Keratinocyte (primary cell): ENCODE measurements at regions not wholly inside any gene's neighbourhood (a gene's known extent, or its start where the extent isn't known, plus 50 kb on each side); places are given as distances from the start of the nearest gene placed in this dataset.

Experiments
- DNase-seq: peaks from one replicate; pipeline ENCODE4 v3.0.0-alpha.2; 2011; ENCODE audit warnings: low read depth, missing footprints, low spot score
- FAIRE-seq: peaks from 2 replicates; lab custom pipeline; 2011; peaks lifted over from hg19 to GRCh38; lab: Jason Lieb, UNC
- H2AFZ ChIP-seq: 2 replicates; pipeline ENCODE4 v1.6.0; 2012; ENCODE audit warnings: low read length, control low read depth, inconsistent platforms; ENCODE audit not compliant: control insufficient read depth
- H3K27ac ChIP-seq: 2 replicates; pipeline ENCODE4 v1.5.1; 2011; ENCODE audit warnings: low read length; ENCODE audit not compliant: control insufficient read depth, insufficient read depth
- H3K27me3 ChIP-seq: 3 replicates; pipeline ENCODE4 v1.6.0; 2011; ENCODE audit warnings: low read length; ENCODE audit not compliant: control insufficient read depth, insufficient read depth; ENCODE audit errors: extremely low read depth
- H3K36me3 ChIP-seq, 2 experiments: 2 replicates in 1 of 2; 3 replicates in 1 of 2; pipeline ENCODE4 v1.5.1; 2011; ENCODE audit warnings: low read length in 2 of 2, mild to moderate bottlenecking in 1 of 2; ENCODE audit not compliant: control insufficient read depth in 2 of 2, insufficient read depth in 2 of 2; ENCODE audit errors: extremely low read depth in 1 of 2
- H3K4me1 ChIP-seq: 3 replicates; pipeline ENCODE4 v1.5.1; 2011; ENCODE audit warnings: low read length; ENCODE audit not compliant: control insufficient read depth, insufficient read depth; ENCODE audit errors: extremely low read depth
- H3K4me2 ChIP-seq: 3 replicates; pipeline ENCODE4 v1.6.0; 2011; ENCODE audit warnings: low read depth, low read length; ENCODE audit not compliant: control insufficient read depth, insufficient read depth; ENCODE audit errors: extremely low read depth
- H3K4me3 ChIP-seq, 3 experiments: fragments of 200-600 bp in 1 of 3; sonication (generic) in 1 of 3; 2 replicates in 2 of 3; 3 replicates in 1 of 3; pipeline ENCODE4 v1.5.1; 2011 to 2016; ENCODE audit warnings: low read length in 3 of 3, mild to moderate bottlenecking in 3 of 3, control low read depth in 2 of 3, inconsistent platforms in 1 of 3, low read depth in 1 of 3, mixed read lengths in 1 of 3, mixed run types in 1 of 3, moderate library complexity in 1 of 3; ENCODE audit not compliant: control insufficient read depth in 2 of 3, insufficient read depth in 2 of 3; ENCODE audit errors: extremely low read depth in 1 of 3
- H3K79me2 ChIP-seq: 2 replicates; pipeline ENCODE4 v1.6.0; 2012; ENCODE audit warnings: low read length; ENCODE audit not compliant: control insufficient read depth, insufficient read depth
- H3K9ac ChIP-seq: 3 replicates; pipeline ENCODE4 v1.6.0; 2011; ENCODE audit warnings: low read length; ENCODE audit not compliant: control insufficient read depth, insufficient read depth; ENCODE audit errors: extremely low read depth
- H3K9me1 ChIP-seq: 3 replicates; pipeline ENCODE4 v1.6.0; 2011; ENCODE audit warnings: low read length; ENCODE audit not compliant: control insufficient read depth, insufficient read depth; ENCODE audit errors: extremely low read depth
- H3K9me3 ChIP-seq: 2 replicates; pipeline ENCODE4 v1.5.1; 2012; ENCODE audit warnings: low read depth, low read length; ENCODE audit not compliant: control insufficient read depth
- H4K20me1 ChIP-seq: 3 replicates; pipeline ENCODE4 v1.6.0; 2011; ENCODE audit warnings: low read length; ENCODE audit not compliant: control insufficient read depth, insufficient read depth; ENCODE audit errors: extremely low read depth
- CTCF ChIP-seq, 3 experiments: IDR thresholded peaks in 1 of 3; conservative IDR thresholded peaks in 1 of 3; optimal IDR thresholded peaks in 1 of 3; 2 replicates in 2 of 3; 3 replicates in 1 of 3; pipeline versions ENCODE3 to v1.5.1; 2011; ENCODE audit warnings: low read length in 3 of 3, mild to moderate bottlenecking in 3 of 3, moderate library complexity in 2 of 3, control low read depth in 1 of 3, inconsistent platforms in 1 of 3; ENCODE audit not compliant: insufficient read depth in 2 of 3; ENCODE audit errors: extremely low read depth in 1 of 3
- EZH2 ChIP-seq: IDR thresholded peaks from one replicate; pipeline ENCODE4 v1.6.1; 2012; ENCODE audit warnings: inconsistent platforms, mild to moderate bottlenecking, low read length, moderate library complexity
- dilution Hi-C: fragments of 300-500 bp; cut with MboI; formaldehyde crosslinking; loops from one replicate; pipeline ENCODE4 v1.7.0; 2020; ENCODE audit warnings: low sequenced_read_pairs; ENCODE audit not compliant: extremely low pct_ligation_motif_present

GRCh38 chr4:64897683-64898082, 488.4 kb upstream of the TECRL start:
- no peaks in the 10 kb centered on the region for H3K9me1 ChIP-seq
- no peak overlapping the region for H3K27ac ChIP-seq
- H4K20me1 ChIP-seq, result no peaks in the 10 kb centered on the region
- H3K9me3 ChIP-seq, result no peaks in the 10 kb centered on the region
- no peaks in the 10 kb centered on the region for H3K36me3 ChIP-seq
- TF ChIP-seq EZH2 (no peak), CTCF (optimal IDR thresholded peaks at IDR 0.05 in 1 of 3, IDR thresholded peaks at IDR 0.05 in 1 of 3, conservative IDR thresholded peaks at IDR 0.05 in 1 of 3; ENCODE audit: extremely low read depth in 1 of 3, insufficient read depth in 2 of 3, low read length in 3 of 3) (no peak)
- no peak overlapping the region for H2AFZ ChIP-seq
- no peak overlapping the region for H3K9ac ChIP-seq
- FAIRE-seq (no peak), DNase-seq (no peak)
- H3K4me2 ChIP-seq, result no peak overlapping the region
- H3K27me3 ChIP-seq, result no peaks in the 10 kb centered on the region
- no peak overlapping the region for H3K4me3 ChIP-seq
- H3K79me2 ChIP-seq, result no peaks in the 10 kb centered on the region
- H3K4me1 ChIP-seq, result no peaks in the 10 kb centered on the region
- dilution Hi-C loops, result no loop called here

GRCh38 chr4:64895031-64895430, 485.8 kb upstream of the TECRL start:
- no peak overlapping the region for H2AFZ ChIP-seq
- H3K9me3 ChIP-seq, result no peaks in the 10 kb centered on the region
- H3K4me2 ChIP-seq, result no peak overlapping the region
- dilution Hi-C loops, result no loop called here
- H3K9me1 ChIP-seq, result no peaks in the 10 kb centered on the region
- no peaks in the 10 kb centered on the region for H3K4me1 ChIP-seq
- H3K36me3 ChIP-seq, result no peaks in the 10 kb centered on the region
- H3K27ac ChIP-seq, result no peak overlapping the region
- FAIRE-seq (no peak), DNase-seq (no peak)
- H4K20me1 ChIP-seq, result no peaks in the 10 kb centered on the region
- no peaks in the 10 kb centered on the region for H3K79me2 ChIP-seq
- TF ChIP-seq CTCF (optimal IDR thresholded peaks at IDR 0.05 in 1 of 3, IDR thresholded peaks at IDR 0.05 in 1 of 3, conservative IDR thresholded peaks at IDR 0.05 in 1 of 3; ENCODE audit: extremely low read depth in 1 of 3, insufficient read depth in 2 of 3, low read length in 3 of 3) (no peak), EZH2 (no peak)
- no peak overlapping the region for H3K9ac ChIP-seq
- no peak overlapping the region for H3K4me3 ChIP-seq
- H3K27me3 ChIP-seq, result no peaks in the 10 kb centered on the region
